Kidney epithelial cell (primary cell): ENCODE measurements at regions not wholly inside any gene's neighbourhood (a gene's known extent, or its start where the extent isn't known, plus 50 kb on each side); places are given as distances from the start of the nearest gene placed in this dataset.
"Not testable (repeated sequence)": the region's sequence is repeated elsewhere in the genome, so short reads cannot be mapped to it uniquely, and the experiment has no call there.

Source experiments
- DNase-seq: peaks from one replicate; pipeline ENCODE4 v3.0.0-alpha.2; 2010; ENCODE audit warnings: low read depth
- H3K27me3 ChIP-seq: 2 replicates; pipeline ENCODE4 v1.6.0; 2011; ENCODE audit warnings: low read length; ENCODE audit not compliant: control insufficient read depth, insufficient read depth
- H3K36me3 ChIP-seq: 2 replicates; pipeline ENCODE4 v1.5.1; 2011; ENCODE audit warnings: low read length; ENCODE audit not compliant: control insufficient read depth, insufficient read depth
- H3K4me3 ChIP-seq: 2 replicates; pipeline ENCODE4 v1.5.1; 2011; ENCODE audit warnings: low read depth, mild to moderate bottlenecking, control low read depth, low read length
- CTCF ChIP-seq: IDR thresholded peaks from 2 replicates; pipeline ENCODE4 v1.5.1; 2011; ENCODE audit warnings: mild to moderate bottlenecking, moderate library complexity, low read length, control low read depth, inconsistent platforms; ENCODE audit not compliant: insufficient read depth, poor library complexity, severe bottlenecking

GRCh38 chr6:868201-868600, 175.3 kb upstream of the EXOC2 start:
- no peak overlapping the region for H3K4me3 ChIP-seq
- no peaks in the 10 kb centered on the region for H3K36me3 ChIP-seq
- no peak for TF ChIP-seq CTCF
- DNase-seq, result no peak
- no peaks in the 10 kb centered on the region for H3K27me3 ChIP-seq

- no peaks in the 10 kb centered on the region for H3K27me3 ChIP-seq
- H3K4me3 ChIP-seq, result no peak overlapping the region
- H3K36me3 ChIP-seq, result no peaks in the 10 kb centered on the region
- TF ChIP-seq CTCF, result no peak
- DNase-seq, result no peak
Measured at GRCh38 chr6:867378-867777, 174.4 kb upstream of the EXOC2 start.

- TF ChIP-seq CTCF, result no peak
- no peaks in the 10 kb centered on the region for H3K36me3 ChIP-seq
Measured at GRCh38 chr6:866316-866715, 173.4 kb upstream of the EXOC2 start.

GRCh38 chr6:865846-866245, 172.9 kb upstream of the EXOC2 start:
- no peak for TF ChIP-seq CTCF
- no peaks in the 10 kb centered on the region for H3K27me3 ChIP-seq
- no peaks in the 10 kb centered on the region for H3K36me3 ChIP-seq
- no peak overlapping the region for H3K4me3 ChIP-seq
- DNase-seq, result no peak

More at GRCh38 chr6:866316-866715, 173.4 kb upstream of the EXOC2 start:
- no peak for DNase-seq
- Histone ChIP-seq H3K27me3 (no peaks in the 10 kb centered on the region), H3K4me3 (no peak overlapping the region)

- H3K27me3 ChIP-seq, result no peaks in the 10 kb centered on the region
Measured at GRCh38 chr6:863831-864230, 170.9 kb upstream of the EXOC2 start.

GRCh38 chr6:863127-863526, 170.2 kb upstream of the EXOC2 start:
- not testable (repeated sequence) for H3K27me3 ChIP-seq, DNase-seq, H3K36me3 ChIP-seq, H3K4me3 ChIP-seq

More at GRCh38 chr6:863831-864230, 170.9 kb upstream of the EXOC2 start:
- no peak for TF ChIP-seq CTCF
- DNase-seq, result no peak
- Histone ChIP-seq H3K4me3 (no peak overlapping the region), H3K36me3 (no peaks in the 10 kb centered on the region)
